B cell (primary cell): ENCODE measurements at regions not wholly inside any gene's neighbourhood (a gene's known extent, or its start where the extent isn't known, plus 50 kb on each side); places are given as distances from the start of the nearest gene placed in this dataset.

Experiments
- ATAC-seq: fragments of 200-7000 bp; cut with Tn5 transposase; one replicate; pipeline ENCODE4 v1.10.0; 2021; ENCODE audit warnings: low read depth, mild to moderate bottlenecking, moderate number of reproducible peaks, moderate library complexity
- CTCF ChIA-PET: fragments of 350-600 bp; sonication (Branson Sonifier 250); formaldehyde crosslinking; loops from one replicate; lab custom pipeline; 2021; ENCODE audit warnings: antibody characterized with exemption, inconsistent platforms; lab: Charles Lee
- POLR2A ChIA-PET: fragments of 350-600 bp; sonication (Branson Sonifier 250); formaldehyde crosslinking; loops from one replicate; lab custom pipeline; 2021; ENCODE audit warnings: antibody characterized with exemption; lab: Charles Lee
- DNase-seq: peaks from one replicate; pipeline ENCODE4 v3.0.0; 2013
- H2AFZ ChIP-seq: 2 replicates; pipeline ENCODE4 v1.6.1; 2012; ENCODE audit warnings: mild to moderate bottlenecking, low read depth, low read length; ENCODE audit not compliant: insufficient read depth, poor library complexity, severe bottlenecking
- H3K27ac ChIP-seq, 2 donors: 1 replicate in 1 of 2; 2 replicates in 1 of 2; pipeline ENCODE4 v1.5.1; 2012 to 2013; ENCODE audit warnings: low read length in 2 of 2, mild to moderate bottlenecking in 2 of 2, moderate library complexity in 1 of 2
- H3K27me3 ChIP-seq, 4 experiments: fragments of 200-600 bp in 1 of 4; sonication (generic) in 1 of 4; replicated peaks in 1 of 4; 1 replicate in 2 of 4; 2 replicates in 2 of 4; pipeline versions ENCODE4 v1.6.1 to v1.7.0; 2013 to 2016; ENCODE audit warnings: low read length in 3 of 4, mild to moderate bottlenecking in 2 of 4, mixed read lengths in 1 of 4, moderate library complexity in 1 of 4; ENCODE audit not compliant: insufficient read depth in 4 of 4, control insufficient read depth in 3 of 4; ENCODE audit errors: control extremely low read depth in 1 of 4
- H3K36me3 ChIP-seq, 2 experiments: replicated peaks in 1 of 2; 1 replicate in 1 of 2; 2 replicates in 1 of 2; pipeline versions ENCODE4 v1.6.1 to v1.7.1; 2013; ENCODE audit warnings: low read length in 1 of 2; ENCODE audit not compliant: insufficient read depth in 2 of 2, control insufficient read depth in 1 of 2; ENCODE audit errors: control extremely low read depth in 1 of 2, extremely low read depth in 1 of 2
- H3K4me1 ChIP-seq, 2 donors: fragments of 200-600 bp in 1 of 2; sonication (generic) in 1 of 2; 1 replicate in 1 of 2; 2 replicates in 1 of 2; pipeline versions ENCODE4 v1.5.1 to v1.6.1; 2013 to 2017; ENCODE audit warnings: low read length in 2 of 2; ENCODE audit not compliant: control insufficient read depth in 2 of 2, insufficient read depth in 2 of 2
- H3K4me2 ChIP-seq: replicated peaks from 2 replicates; pipeline ENCODE3; 2012; ENCODE audit warnings: mild to moderate bottlenecking, low read depth, low read length; ENCODE audit not compliant: poor library complexity, severe bottlenecking
- H3K4me3 ChIP-seq, 5 experiments: fragments of 200-600 bp in 1 of 5; sonication (generic) in 1 of 5; 1 replicate in 3 of 5; 2 replicates in 2 of 5; pipeline versions ENCODE4 v1.5.1 to v1.7.0; 2011 to 2016; ENCODE audit warnings: low read length in 4 of 5, mild to moderate bottlenecking in 4 of 5, low read depth in 2 of 5, control low read depth in 1 of 5, moderate library complexity in 1 of 5; ENCODE audit not compliant: insufficient read depth in 1 of 5; ENCODE audit errors: control extremely low read depth in 1 of 5, extremely low read depth in 1 of 5
- H3K79me2 ChIP-seq: fragments of 200-600 bp; sonication (generic); one replicate; pipeline ENCODE4 v1.6.0; 2016; ENCODE audit warnings: low read length; ENCODE audit not compliant: control insufficient read depth, insufficient read depth
- H3K9ac ChIP-seq: fragments of 200-600 bp; sonication (generic); 2 replicates; pipeline ENCODE4 v1.6.1; 2017; ENCODE audit warnings: mild to moderate bottlenecking, low read length, moderate library complexity
- H3K9me3 ChIP-seq, 3 donors: one replicate each; pipeline versions ENCODE4 v1.6.1 to v1.7.1; 2013; ENCODE audit warnings: low read length in 2 of 3; ENCODE audit not compliant: control insufficient read depth in 2 of 3, insufficient read depth in 1 of 3; ENCODE audit errors: control extremely low read depth in 1 of 3
- H4K20me1 ChIP-seq: 2 replicates; pipeline ENCODE4 v1.6.0; 2012; ENCODE audit warnings: mild to moderate bottlenecking, low read length; ENCODE audit not compliant: insufficient read depth, control insufficient read depth, poor library complexity, severe bottlenecking
- H3K27ac Mint-ChIP-seq: one replicate; pipeline ENCODE4 v1.8.0; 2021; ENCODE audit warnings: mixed read lengths
- H3K27me3 Mint-ChIP-seq: one replicate; pipeline ENCODE4 v1.8.0; 2021; ENCODE audit warnings: mixed read lengths
- H3K4me1 Mint-ChIP-seq: one replicate; pipeline ENCODE4 v1.8.0; 2021; ENCODE audit warnings: mixed read lengths
- H3K4me3 Mint-ChIP-seq: one replicate; pipeline ENCODE4 v1.8.0; 2021; ENCODE audit warnings: mixed read lengths
- H3K9me3 Mint-ChIP-seq: one replicate; pipeline ENCODE4 v1.8.0; 2022; ENCODE audit warnings: mixed read lengths; ENCODE audit not compliant: insufficient read depth
- EZH2 ChIP-seq: IDR thresholded peaks from 2 replicates; pipeline ENCODE4 v1.6.1; 2012; ENCODE audit warnings: borderline replicate concordance, low read depth, mild to moderate bottlenecking, moderate library complexity, low read length; ENCODE audit not compliant: insufficient read depth, poor library complexity, severe bottlenecking
- WGBS: methylation state at CpG from one replicate; pipeline ENCODE4 v1.1.5; 2013; ENCODE audit warnings: missing lambda C conversion rate; ENCODE audit not compliant: insufficient coverage; 5-methylcytosine and 5-hydroxymethylcytosine counted together
- intact Hi-C: fragments of 100-400 bp; cut with micrococcal nuclease; formaldehyde crosslinking; loops from one replicate; pipeline ENCODE4 v1.10.0; 2022
- TF ChIP-seq, protein P1 (sequence below): fragments of 200-600 bp; IDR thresholded peaks from one replicate; pipeline ENCODE4 v1.8.0; 2022; ENCODE audit warnings: antibody characterized with exemption, mild to moderate bottlenecking

DNA sequence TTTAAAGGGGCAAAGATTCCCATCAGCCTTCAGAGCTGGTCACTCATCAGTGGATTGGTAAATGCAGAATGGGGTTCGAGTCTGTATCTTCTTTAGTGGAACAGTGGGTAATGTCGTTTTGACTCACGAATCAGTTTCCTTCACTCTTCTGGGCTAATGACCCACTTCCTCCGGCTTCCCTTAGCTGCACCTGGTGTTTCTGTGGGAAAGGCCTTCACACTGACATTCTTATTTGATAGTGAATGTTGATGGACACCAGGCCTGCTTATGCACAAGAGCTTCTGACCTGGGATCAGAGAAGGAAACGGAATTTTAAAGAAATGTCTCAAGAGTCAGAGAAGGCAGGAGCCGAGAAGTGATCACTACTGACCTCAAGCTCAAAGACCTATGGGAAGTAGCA is 272.0 kb upstream of the SULF2 start:
- Mint-ChIP-seq H3K9me3 (peaks cover 2% of the 10 kb centered on the region), H3K27me3 (peaks cover 19% of the 10 kb centered on the region), H3K27ac (no peak overlapping the region), H3K4me1 (no peaks in the 10 kb centered on the region), H3K4me3 (no peak overlapping the region)
- TF ChIP-seq EZH2 = no peak
- TF ChIP-seq, protein P1, sequence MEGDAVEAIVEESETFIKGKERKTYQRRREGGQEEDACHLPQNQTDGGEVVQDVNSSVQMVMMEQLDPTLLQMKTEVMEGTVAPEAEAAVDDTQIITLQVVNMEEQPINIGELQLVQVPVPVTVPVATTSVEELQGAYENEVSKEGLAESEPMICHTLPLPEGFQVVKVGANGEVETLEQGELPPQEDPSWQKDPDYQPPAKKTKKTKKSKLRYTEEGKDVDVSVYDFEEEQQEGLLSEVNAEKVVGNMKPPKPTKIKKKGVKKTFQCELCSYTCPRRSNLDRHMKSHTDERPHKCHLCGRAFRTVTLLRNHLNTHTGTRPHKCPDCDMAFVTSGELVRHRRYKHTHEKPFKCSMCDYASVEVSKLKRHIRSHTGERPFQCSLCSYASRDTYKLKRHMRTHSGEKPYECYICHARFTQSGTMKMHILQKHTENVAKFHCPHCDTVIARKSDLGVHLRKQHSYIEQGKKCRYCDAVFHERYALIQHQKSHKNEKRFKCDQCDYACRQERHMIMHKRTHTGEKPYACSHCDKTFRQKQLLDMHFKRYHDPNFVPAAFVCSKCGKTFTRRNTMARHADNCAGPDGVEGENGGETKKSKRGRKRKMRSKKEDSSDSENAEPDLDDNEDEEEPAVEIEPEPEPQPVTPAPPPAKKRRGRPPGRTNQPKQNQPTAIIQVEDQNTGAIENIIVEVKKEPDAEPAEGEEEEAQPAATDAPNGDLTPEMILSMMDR = no peak
- ChIA-PET CTCF (no interaction called here), POLR2A (no interaction called here)
- ATAC-seq = no peak
- Histone ChIP-seq H3K36me3 (no peaks in the 10 kb centered on the region), H3K79me2 (no peaks in the 10 kb centered on the region), H3K9me3 (peaks cover 0 to 21% (median 0%) of the 10 kb centered on the region in 3 donors), H4K20me1 (no peaks in the 10 kb centered on the region), H3K27ac (no peak overlapping the region), H3K4me2 (no peak overlapping the region), H3K4me3 (no peak overlapping the region), H3K27me3 (peaks cover 0 to 5% (median 2%) of the 10 kb centered on the region in 4 experiments), H3K9ac (no peak overlapping the region), H3K4me1 (no peaks in the 10 kb centered on the region), H2AFZ (no peak overlapping the region)
- 88% methylated on average over 5 of the region's 6 CpGs for WGBS
- intact Hi-C loops = no loop called here
- no peak for DNase-seq

DNA sequence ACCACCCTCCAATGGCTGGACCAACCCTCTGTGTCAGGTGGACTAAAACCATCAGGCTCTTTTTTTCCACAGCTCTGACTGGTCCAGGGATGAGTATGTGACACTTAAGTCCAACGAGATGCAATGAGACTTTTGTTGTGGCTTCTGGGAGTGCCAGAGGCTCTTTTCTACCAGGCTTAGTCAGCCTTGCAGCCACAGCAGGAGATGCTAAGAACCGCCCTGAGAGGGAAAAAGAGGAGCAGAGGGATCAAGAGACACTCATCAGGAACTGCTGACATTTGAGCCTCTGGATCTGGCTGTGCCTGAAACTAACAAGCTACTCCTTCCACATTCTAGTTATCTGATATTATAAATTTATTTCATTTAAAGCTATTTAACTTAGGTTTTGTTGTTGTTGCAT is 270.9 kb upstream of the SULF2 start:
- POLR2A ChIA-PET = no interaction called here
- H3K27me3 ChIP-seq = peaks cover 0 to 5% (median 2%) of the 10 kb centered on the region in 4 experiments
- H3K4me1 ChIP-seq = no peaks in the 10 kb centered on the region
- CTCF ChIA-PET = no interaction called here
- TF ChIP-seq EZH2 = no peak
- TF ChIP-seq, protein P1 = no peak
- no peak overlapping the region for H3K27ac ChIP-seq
- H4K20me1 ChIP-seq = no peaks in the 10 kb centered on the region
- no peak for DNase-seq
- H3K4me2 ChIP-seq = no peak overlapping the region
- 100% methylated on average over 1 of the region's 2 CpGs for WGBS
- no peaks in the 10 kb centered on the region for H3K36me3 ChIP-seq
- peaks cover 23% of the 10 kb centered on the region for H3K27me3 Mint-ChIP-seq
- no peak overlapping the region for H3K4me3 Mint-ChIP-seq
- no peak overlapping the region for H3K9ac ChIP-seq
- peaks cover 0 to 21% (median 0%) of the 10 kb centered on the region in 3 donors for H3K9me3 ChIP-seq
- no peak overlapping the region for H3K4me3 ChIP-seq
- H3K79me2 ChIP-seq = no peaks in the 10 kb centered on the region
- no peak overlapping the region for H2AFZ ChIP-seq
- intact Hi-C loops = no loop called here
- peaks cover 2% of the 10 kb centered on the region for H3K9me3 Mint-ChIP-seq
- no peak overlapping the region for H3K27ac Mint-ChIP-seq
- no peaks in the 10 kb centered on the region for H3K4me1 Mint-ChIP-seq
- no peak for ATAC-seq
